Gastroesophageal sphincter (tissue), 3 donors: ENCODE measurements at regions not wholly inside any gene's neighbourhood (a gene's known extent, or its start where the extent isn't known, plus 50 kb on each side); places are given as distances from the start of the nearest gene placed in this dataset.

ENCODE experiments used
- EP300 ChIP-seq: sonication (generic); formaldehyde crosslinking; IDR thresholded peaks from one replicate; pipeline ENCODE4 v1.6.1; 2017; ENCODE audit warnings: antibody characterized with exemption, mild to moderate bottlenecking
- POLR2A ChIP-seq, 2 donors: fragments of 450-650 bp; IDR thresholded peaks; one replicate each; pipeline ENCODE4 v1.6.1; 2017; ENCODE audit warnings: antibody characterized with exemption in 2 of 2, mild to moderate bottlenecking in 2 of 2, moderate library complexity in 1 of 2
- POLR2AphosphoS5 ChIP-seq: sonication (generic); formaldehyde crosslinking; IDR thresholded peaks from one replicate; pipeline ENCODE4 v1.6.1; 2017; ENCODE audit warnings: antibody characterized with exemption
- TF ChIP-seq, protein P1 (sequence below), 4 experiments: fragments of 200-600 bp in 2 of 4; fragments of 450-650 bp in 2 of 4; sonication (generic) in 1 of 4; IDR thresholded peaks; one replicate each; pipeline ENCODE4 v1.5.1; 2017 to 2019; ENCODE audit warnings: antibody characterized with exemption in 4 of 4, mild to moderate bottlenecking in 2 of 4, moderate library complexity in 2 of 4

DNA sequence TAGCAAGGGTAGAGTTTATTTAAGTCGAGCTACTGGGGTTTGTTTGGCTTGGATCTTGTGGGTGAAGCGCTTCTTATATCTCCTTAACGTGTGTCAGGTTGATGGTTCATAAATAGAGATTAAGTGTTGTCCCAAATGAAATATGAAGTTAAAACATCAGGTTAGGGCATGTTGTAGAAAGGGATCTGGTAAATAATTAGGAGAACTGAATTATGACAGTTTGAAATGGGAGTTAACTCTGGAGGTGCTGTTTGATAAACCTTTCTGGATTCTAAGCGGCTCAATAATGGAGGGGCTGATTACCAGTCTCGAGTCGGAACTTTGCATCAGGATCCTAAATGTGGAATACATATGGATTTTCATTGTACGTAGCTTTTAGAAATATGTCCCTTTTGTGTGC is 717.0 kb upstream of the WWC1 start:
- TF ChIP-seq POLR2AphosphoS5 (no peak), EP300 (no peak), POLR2A (IDR thresholded peaks at IDR 0.05) (no peak)
- TF ChIP-seq, protein P1, sequence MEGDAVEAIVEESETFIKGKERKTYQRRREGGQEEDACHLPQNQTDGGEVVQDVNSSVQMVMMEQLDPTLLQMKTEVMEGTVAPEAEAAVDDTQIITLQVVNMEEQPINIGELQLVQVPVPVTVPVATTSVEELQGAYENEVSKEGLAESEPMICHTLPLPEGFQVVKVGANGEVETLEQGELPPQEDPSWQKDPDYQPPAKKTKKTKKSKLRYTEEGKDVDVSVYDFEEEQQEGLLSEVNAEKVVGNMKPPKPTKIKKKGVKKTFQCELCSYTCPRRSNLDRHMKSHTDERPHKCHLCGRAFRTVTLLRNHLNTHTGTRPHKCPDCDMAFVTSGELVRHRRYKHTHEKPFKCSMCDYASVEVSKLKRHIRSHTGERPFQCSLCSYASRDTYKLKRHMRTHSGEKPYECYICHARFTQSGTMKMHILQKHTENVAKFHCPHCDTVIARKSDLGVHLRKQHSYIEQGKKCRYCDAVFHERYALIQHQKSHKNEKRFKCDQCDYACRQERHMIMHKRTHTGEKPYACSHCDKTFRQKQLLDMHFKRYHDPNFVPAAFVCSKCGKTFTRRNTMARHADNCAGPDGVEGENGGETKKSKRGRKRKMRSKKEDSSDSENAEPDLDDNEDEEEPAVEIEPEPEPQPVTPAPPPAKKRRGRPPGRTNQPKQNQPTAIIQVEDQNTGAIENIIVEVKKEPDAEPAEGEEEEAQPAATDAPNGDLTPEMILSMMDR (IDR thresholded peaks at IDR 0.05) = no peak
